C4-2B (cell line): ENCODE measurements at regions not wholly inside any gene's neighbourhood (a gene's known extent, or its start where the extent isn't known, plus 50 kb on each side); places are given as distances from the start of the nearest gene placed in this dataset.

Experiments
- CTCF ChIP-seq: fragments of 450-650 bp; conservative IDR thresholded peaks from 2 replicates; pipeline ENCODE4 v1.5.1; 2017; ENCODE audit warnings: mild to moderate bottlenecking
- ZFX ChIP-seq: fragments of 450-650 bp; IDR thresholded peaks from 2 replicates; pipeline ENCODE4 v1.6.1; 2017

GRCh38 chr12:87216436-87216835 is 812.8 kb downstream of the C12orf50 start:
- TF ChIP-seq CTCF (no peak), ZFX (no peak)
